GM12892 (cell line): ENCODE measurements at regions not wholly inside any gene's neighbourhood (a gene's known extent, or its start where the extent isn't known, plus 50 kb on each side); places are given as distances from the start of the nearest gene placed in this dataset.

Experiments used
- POLR2A ChIP-seq: IDR thresholded peaks from 2 replicates; pipeline ENCODE4 v1.6.1; 2011; ENCODE audit warnings: low read depth, low read length, control low read depth
- POLR2AphosphoS5 ChIP-seq: IDR thresholded peaks from 2 replicates; pipeline ENCODE4 v1.6.1; 2011; ENCODE audit warnings: low read depth, low read length, control low read depth
- TAF1 ChIP-seq: IDR thresholded peaks from 2 replicates; pipeline ENCODE4 v1.6.1; 2011; ENCODE audit warnings: low read depth, mild to moderate bottlenecking, control low read depth, low read length, borderline replicate concordance

DNA sequence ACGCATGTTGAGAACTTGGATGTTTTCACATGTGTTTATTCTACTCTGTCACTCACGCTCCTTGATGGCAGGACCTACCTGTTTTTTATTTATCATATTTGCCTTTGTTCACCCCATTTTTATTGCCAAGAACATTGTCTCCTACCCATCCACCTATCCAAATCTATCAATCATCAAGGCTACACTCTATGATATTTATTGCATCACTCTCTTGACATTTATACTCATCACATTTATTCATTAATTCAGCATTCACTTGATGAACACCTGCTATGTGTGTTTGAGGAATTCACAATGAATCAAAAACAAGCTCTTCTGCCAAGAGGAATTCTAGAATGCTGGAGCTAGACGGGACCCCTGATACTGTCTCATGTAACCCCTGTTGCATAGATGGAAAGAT, 94.5 kb upstream of the ZNF469 start:
- TF ChIP-seq POLR2AphosphoS5: no peak
- no peak for TF ChIP-seq POLR2A
- TF ChIP-seq TAF1: no peak
